ENCODE measurements at regions not wholly inside any gene's neighbourhood (a gene's known extent, or its start where the extent isn't known, plus 50 kb on each side); places are given as distances from the start of the nearest gene placed in this dataset.

DNA sequence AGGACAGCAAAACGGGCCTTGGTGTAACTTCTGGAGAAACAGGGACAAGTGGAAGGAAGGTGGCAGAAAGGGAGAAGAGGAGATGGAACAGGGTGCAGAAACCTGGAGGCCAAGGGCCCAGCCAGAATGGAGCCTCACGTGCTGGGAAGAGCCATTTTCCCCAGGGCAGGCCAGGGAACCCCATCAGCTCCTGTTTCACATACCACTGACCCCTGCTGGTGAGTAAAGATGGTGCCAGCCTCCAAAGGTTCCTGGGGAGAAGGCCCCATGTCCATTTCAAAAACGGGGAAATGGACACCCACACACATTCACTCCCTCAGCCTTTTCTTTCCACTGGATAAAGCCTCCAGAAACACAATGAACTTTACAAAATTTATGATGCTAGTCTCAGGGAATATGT lies 57.6 kb upstream of the JUN start (continued):
- TF ChIP-seq EP400 (IDR thresholded peaks at IDR 0.05) (0 out of 2 replicates have a peak, but pooled peaks have one; percentile 31), KLF16 (IDR thresholded peaks at IDR 0.05) (0 out of 2 replicates have a peak, but pooled peaks have one; percentile 20), BHLHE40 (IDR thresholded peaks at IDR 0.05; ENCODE audit: low read length) (peak; percentile 95), ARNT (IDR thresholded peaks at IDR 0.05) (no peak), ZNF77 (CRISPR knock-in tag; IDR thresholded peaks at IDR 0.05) (no peak), ZNF24 (IDR thresholded peaks at IDR 0.05) (no peak), TEAD4 (IDR thresholded peaks at IDR 0.05; ENCODE audit: low read length) (peak; percentile 37; the same call in 1 of the 2 replicates), TEAD4 (CRISPR knock-in tag; IDR thresholded peaks at IDR 0.05; ENCODE audit: borderline replicate concordance) (no peak), ZNF644 (tag; IDR thresholded peaks at IDR 0.05; ENCODE audit: low read depth) (no peak), ZBTB7A (IDR thresholded peaks at IDR 0.05; ENCODE audit: borderline replicate concordance, control insufficient read depth, low read depth, low read length) (no peak), ZNF589 (CRISPR knock-in tag; IDR thresholded peaks at IDR 0.05; ENCODE audit: low read depth) (peak; percentile 67; the same call in 1 of the 2 replicates), TSC22D4 (tag; IDR thresholded peaks at IDR 0.05) (no peak), FIP1L1 (IDR thresholded peaks at IDR 0.05; ENCODE audit: low read depth, low read length, poor library complexity, severe bottlenecking) (no peak), C11orf30 (IDR thresholded peaks at IDR 0.05; ENCODE audit: low read depth) (no peak)
- TF ChIP-seq, protein P1, sequence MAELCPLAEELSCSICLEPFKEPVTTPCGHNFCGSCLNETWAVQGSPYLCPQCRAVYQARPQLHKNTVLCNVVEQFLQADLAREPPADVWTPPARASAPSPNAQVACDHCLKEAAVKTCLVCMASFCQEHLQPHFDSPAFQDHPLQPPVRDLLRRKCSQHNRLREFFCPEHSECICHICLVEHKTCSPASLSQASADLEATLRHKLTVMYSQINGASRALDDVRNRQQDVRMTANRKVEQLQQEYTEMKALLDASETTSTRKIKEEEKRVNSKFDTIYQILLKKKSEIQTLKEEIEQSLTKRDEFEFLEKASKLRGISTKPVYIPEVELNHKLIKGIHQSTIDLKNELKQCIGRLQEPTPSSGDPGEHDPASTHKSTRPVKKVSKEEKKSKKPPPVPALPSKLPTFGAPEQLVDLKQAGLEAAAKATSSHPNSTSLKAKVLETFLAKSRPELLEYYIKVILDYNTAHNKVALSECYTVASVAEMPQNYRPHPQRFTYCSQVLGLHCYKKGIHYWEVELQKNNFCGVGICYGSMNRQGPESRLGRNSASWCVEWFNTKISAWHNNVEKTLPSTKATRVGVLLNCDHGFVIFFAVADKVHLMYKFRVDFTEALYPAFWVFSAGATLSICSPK (IDR thresholded peaks at IDR 0.05; ENCODE audit: borderline replicate concordance): 0 out of 2 replicates have a peak, but pooled peaks have one; percentile 23
- TF ChIP-seq, protein P2, sequence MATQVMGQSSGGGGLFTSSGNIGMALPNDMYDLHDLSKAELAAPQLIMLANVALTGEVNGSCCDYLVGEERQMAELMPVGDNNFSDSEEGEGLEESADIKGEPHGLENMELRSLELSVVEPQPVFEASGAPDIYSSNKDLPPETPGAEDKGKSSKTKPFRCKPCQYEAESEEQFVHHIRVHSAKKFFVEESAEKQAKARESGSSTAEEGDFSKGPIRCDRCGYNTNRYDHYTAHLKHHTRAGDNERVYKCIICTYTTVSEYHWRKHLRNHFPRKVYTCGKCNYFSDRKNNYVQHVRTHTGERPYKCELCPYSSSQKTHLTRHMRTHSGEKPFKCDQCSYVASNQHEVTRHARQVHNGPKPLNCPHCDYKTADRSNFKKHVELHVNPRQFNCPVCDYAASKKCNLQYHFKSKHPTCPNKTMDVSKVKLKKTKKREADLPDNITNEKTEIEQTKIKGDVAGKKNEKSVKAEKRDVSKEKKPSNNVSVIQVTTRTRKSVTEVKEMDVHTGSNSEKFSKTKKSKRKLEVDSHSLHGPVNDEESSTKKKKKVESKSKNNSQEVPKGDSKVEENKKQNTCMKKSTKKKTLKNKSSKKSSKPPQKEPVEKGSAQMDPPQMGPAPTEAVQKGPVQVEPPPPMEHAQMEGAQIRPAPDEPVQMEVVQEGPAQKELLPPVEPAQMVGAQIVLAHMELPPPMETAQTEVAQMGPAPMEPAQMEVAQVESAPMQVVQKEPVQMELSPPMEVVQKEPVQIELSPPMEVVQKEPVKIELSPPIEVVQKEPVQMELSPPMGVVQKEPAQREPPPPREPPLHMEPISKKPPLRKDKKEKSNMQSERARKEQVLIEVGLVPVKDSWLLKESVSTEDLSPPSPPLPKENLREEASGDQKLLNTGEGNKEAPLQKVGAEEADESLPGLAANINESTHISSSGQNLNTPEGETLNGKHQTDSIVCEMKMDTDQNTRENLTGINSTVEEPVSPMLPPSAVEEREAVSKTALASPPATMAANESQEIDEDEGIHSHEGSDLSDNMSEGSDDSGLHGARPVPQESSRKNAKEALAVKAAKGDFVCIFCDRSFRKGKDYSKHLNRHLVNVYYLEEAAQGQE (IDR thresholded peaks at IDR 0.05; ENCODE audit: borderline replicate concordance): peak; percentile 52; the same call in 1 of the 2 replicates
- TF ChIP-seq, protein P2 (CRISPR knock-in tag; IDR thresholded peaks at IDR 0.05; ENCODE audit: low read depth): no peak
- TF ChIP-seq, protein P3, sequence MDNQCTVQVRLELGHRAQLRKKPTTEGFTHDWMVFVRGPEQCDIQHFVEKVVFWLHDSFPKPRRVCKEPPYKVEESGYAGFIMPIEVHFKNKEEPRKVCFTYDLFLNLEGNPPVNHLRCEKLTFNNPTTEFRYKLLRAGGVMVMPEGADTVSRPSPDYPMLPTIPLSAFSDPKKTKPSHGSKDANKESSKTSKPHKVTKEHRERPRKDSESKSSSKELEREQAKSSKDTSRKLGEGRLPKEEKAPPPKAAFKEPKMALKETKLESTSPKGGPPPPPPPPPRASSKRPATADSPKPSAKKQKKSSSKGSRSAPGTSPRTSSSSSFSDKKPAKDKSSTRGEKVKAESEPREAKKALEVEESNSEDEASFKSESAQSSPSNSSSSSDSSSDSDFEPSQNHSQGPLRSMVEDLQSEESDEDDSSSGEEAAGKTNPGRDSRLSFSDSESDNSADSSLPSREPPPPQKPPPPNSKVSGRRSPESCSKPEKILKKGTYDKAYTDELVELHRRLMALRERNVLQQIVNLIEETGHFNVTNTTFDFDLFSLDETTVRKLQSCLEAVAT (IDR thresholded peaks at IDR 0.05): 0 out of 4 replicates have a peak, but pooled peaks of 1 of the 2 experiments have one; percentile 12
